Trophoblast cell (in vitro differentiated cells and primary cell): ENCODE measurements at regions not wholly inside any gene's neighbourhood (a gene's known extent, or its start where the extent isn't known, plus 50 kb on each side); places are given as distances from the start of the nearest gene placed in this dataset.

Experiments used
- DNase-seq, 2 donors: peaks; one replicate each; pipeline ENCODE4 v3.0.0-alpha.2; 2016
- H2AFZ ChIP-seq: 2 replicates; pipeline ENCODE4 v1.6.1; 2013; ENCODE audit warnings: low read length, moderate library complexity, mild to moderate bottlenecking; ENCODE audit not compliant: insufficient read depth, poor library complexity
- H2AK5ac ChIP-seq: 2 replicates; pipeline ENCODE4 v1.6.1; 2013; ENCODE audit warnings: mild to moderate bottlenecking, low read length
- H2BK120ac ChIP-seq: 2 replicates; pipeline ENCODE4 v1.6.1; 2013; ENCODE audit warnings: low read length, mild to moderate bottlenecking, moderate library complexity; ENCODE audit not compliant: insufficient read depth, poor library complexity
- H2BK12ac ChIP-seq: 2 replicates; pipeline ENCODE4 v1.6.1; 2013; ENCODE audit warnings: mild to moderate bottlenecking, low read length, moderate library complexity
- H2BK5ac ChIP-seq: 2 replicates; pipeline ENCODE4 v1.6.1; 2013; ENCODE audit warnings: low read length, low read depth, moderate library complexity, mild to moderate bottlenecking; ENCODE audit not compliant: poor library complexity
- H3K14ac ChIP-seq: 2 replicates; pipeline ENCODE4 v1.6.1; 2013; ENCODE audit warnings: mild to moderate bottlenecking, low read length
- H3K18ac ChIP-seq: 2 replicates; pipeline ENCODE4 v1.6.1; 2013; ENCODE audit warnings: mild to moderate bottlenecking, low read length
- H3K23ac ChIP-seq: 2 replicates; pipeline ENCODE4 v1.6.1; 2013; ENCODE audit warnings: low read length
- H3K27ac ChIP-seq: 2 replicates; pipeline ENCODE4 v1.5.1; 2013; ENCODE audit warnings: low read depth, mild to moderate bottlenecking, inconsistent platforms, low read length, moderate library complexity
- H3K27me3 ChIP-seq: 2 replicates; pipeline ENCODE4 v1.6.1; 2013; ENCODE audit warnings: inconsistent platforms, mild to moderate bottlenecking, low read length, moderate library complexity; ENCODE audit not compliant: insufficient read depth
- H3K36me3 ChIP-seq, 2 experiments: 1 replicate in 1 of 2; 2 replicates in 1 of 2; pipeline ENCODE4 v1.6.1; 2013; ENCODE audit warnings: low read length in 2 of 2, mild to moderate bottlenecking in 2 of 2, moderate library complexity in 1 of 2; ENCODE audit not compliant: insufficient read depth in 2 of 2, control insufficient read depth in 1 of 2
- H3K4ac ChIP-seq: 2 replicates; pipeline ENCODE4 v1.6.1; 2013; ENCODE audit warnings: low read depth, mild to moderate bottlenecking, low read length, moderate library complexity
- H3K4me1 ChIP-seq, 2 experiments: 1 replicate in 1 of 2; 2 replicates in 1 of 2; pipeline ENCODE4 v1.6.1; 2013; ENCODE audit warnings: low read length in 2 of 2, mild to moderate bottlenecking in 2 of 2, moderate library complexity in 1 of 2; ENCODE audit not compliant: insufficient read depth in 2 of 2, control insufficient read depth in 1 of 2
- H3K4me2 ChIP-seq: 2 replicates; pipeline ENCODE4 v1.6.1; 2013; ENCODE audit warnings: inconsistent platforms, mild to moderate bottlenecking, low read length, moderate library complexity
- H3K4me3 ChIP-seq: 2 replicates; pipeline ENCODE4 v1.5.1; 2013; ENCODE audit warnings: mild to moderate bottlenecking, low read depth, low read length, inconsistent platforms
- H3K79me1 ChIP-seq: one replicate; pipeline ENCODE4 v1.6.1; 2013; ENCODE audit warnings: low read length
- H3K79me2 ChIP-seq: 2 replicates; pipeline ENCODE4 v1.6.1; 2013; ENCODE audit warnings: low read length, mild to moderate bottlenecking; ENCODE audit not compliant: control insufficient read depth, insufficient read depth, poor library complexity
- H3K9ac ChIP-seq: 2 replicates; pipeline ENCODE4 v1.6.1; 2013; ENCODE audit warnings: mild to moderate bottlenecking, low read length
- H3K9me3 ChIP-seq: 2 replicates; pipeline ENCODE4 v1.6.1; 2013; ENCODE audit warnings: low read depth, mild to moderate bottlenecking, control low read depth, inconsistent platforms, low read length; ENCODE audit not compliant: insufficient read depth
- H4K12ac ChIP-seq: 2 replicates; pipeline ENCODE4 v1.6.1; 2013; ENCODE audit warnings: low read depth, mild to moderate bottlenecking, low read length, moderate library complexity
- H4K8ac ChIP-seq: 2 replicates; pipeline ENCODE4 v1.6.1; 2013; ENCODE audit warnings: low read depth, mild to moderate bottlenecking, low read length, moderate library complexity
- H4K91ac ChIP-seq: one replicate; pipeline ENCODE4 v1.6.1; 2013; ENCODE audit warnings: low read depth, mild to moderate bottlenecking, low read length, moderate library complexity
- WGBS: extraction: QIAGEN DNeasy Blood & Tissue Kit; methylation state at CpG from one replicate; pipeline ENCODE4 v1.1.7; 2013; ENCODE audit warnings: missing lambda C conversion rate; ENCODE audit not compliant: insufficient read length, insufficient coverage; ENCODE audit errors: extremely low coverage; 5-methylcytosine and 5-hydroxymethylcytosine counted together

- no CpG with 5 or more reads among the region's 3 CpGs for WGBS
These were observed 604.9 kb upstream of the ADARB2 start for GRCh38 chr10:2342206-2342605.

DNA sequence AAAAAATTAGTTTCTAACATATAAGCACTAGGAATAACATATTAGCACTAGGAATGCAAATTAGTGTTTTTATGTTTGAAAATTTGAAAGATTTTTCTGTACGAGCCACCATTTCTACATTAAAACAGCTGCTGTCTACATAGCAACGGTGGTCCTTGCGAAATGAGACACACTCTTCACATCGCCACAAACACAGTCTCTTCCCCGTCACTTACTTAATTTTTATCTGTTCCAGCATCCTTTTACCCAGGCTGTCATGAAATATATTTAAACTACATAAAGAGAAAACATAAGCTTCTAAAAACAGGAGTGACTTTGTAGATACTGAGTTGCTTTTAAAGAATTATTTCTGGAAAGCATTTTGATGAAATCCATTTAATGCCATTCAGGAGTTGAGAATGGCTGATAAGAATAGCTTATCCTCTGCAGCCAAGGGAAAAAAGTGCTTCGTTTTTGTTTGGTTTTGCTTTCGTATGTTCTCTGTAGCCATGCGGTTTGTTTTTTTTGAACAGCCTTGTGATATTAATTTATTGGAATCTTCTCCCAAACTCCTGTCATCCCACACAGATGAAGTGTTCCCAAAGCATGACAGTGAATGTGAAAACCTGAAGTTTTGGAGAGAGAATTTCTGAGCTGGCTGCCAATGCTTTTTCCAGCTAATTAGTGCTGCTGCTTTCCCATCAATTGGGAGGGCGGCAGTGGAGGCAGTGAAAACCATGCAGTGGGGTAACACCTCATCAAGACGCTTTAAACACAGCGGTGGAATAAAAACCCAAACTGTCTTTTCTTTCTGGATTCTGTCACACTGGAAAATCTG is 603.7 kb upstream of the ADARB2 start:
- H3K79me2 ChIP-seq, result no peaks in the 10 kb centered on the region
- no peak for DNase-seq
- H2AK5ac ChIP-seq, result no peak overlapping the region
- no peak overlapping the region for H2BK120ac ChIP-seq
- H2BK5ac ChIP-seq, result no peak overlapping the region
- H3K4me3 ChIP-seq, result no peak overlapping the region
- H4K91ac ChIP-seq, result no peak overlapping the region
- H3K14ac ChIP-seq, result no peak overlapping the region
- H2BK12ac ChIP-seq, result no peak overlapping the region
- no peaks in the 10 kb centered on the region for H3K4me1 ChIP-seq
- no peak overlapping the region for H3K4ac ChIP-seq
- no peaks in the 10 kb centered on the region for H3K9me3 ChIP-seq
- no peak overlapping the region for H3K18ac ChIP-seq
- no peak overlapping the region for H4K12ac ChIP-seq
- no peak overlapping the region for H4K8ac ChIP-seq
- H3K27ac ChIP-seq, result no peak overlapping the region
- H3K23ac ChIP-seq, result no peak overlapping the region
- no peak overlapping the region for H3K9ac ChIP-seq
- no peak overlapping the region for H3K4me2 ChIP-seq
- no peaks in the 10 kb centered on the region for H3K79me1 ChIP-seq
- no peaks in the 10 kb centered on the region for H3K27me3 ChIP-seq
- H3K36me3 ChIP-seq, result no peaks in the 10 kb centered on the region
- WGBS, result no CpG with 5 or more reads among the region's 11 CpGs
- H2AFZ ChIP-seq, result no peak overlapping the region

More at GRCh38 chr10:2342206-2342605, 604.9 kb upstream of the ADARB2 start:
- Histone ChIP-seq H3K79me2 (no peaks in the 10 kb centered on the region), H3K23ac (no peak overlapping the region), H3K4ac (no peak overlapping the region), H3K79me1 (no peaks in the 10 kb centered on the region), H4K8ac (no peak overlapping the region), H3K14ac (no peak overlapping the region), H3K27me3 (no peaks in the 10 kb centered on the region), H2AK5ac (no peak overlapping the region), H2BK12ac (no peak overlapping the region), H3K36me3 (no peaks in the 10 kb centered on the region), H3K4me2 (no peak overlapping the region), H3K4me1 (no peaks in the 10 kb centered on the region), H3K27ac (no peak overlapping the region), H3K18ac (no peak overlapping the region), H2AFZ (no peak overlapping the region), H4K91ac (no peak overlapping the region), H2BK5ac (no peak overlapping the region), H3K4me3 (no peak overlapping the region), H2BK120ac (no peak overlapping the region), H3K9ac (no peak overlapping the region), H3K9me3 (no peaks in the 10 kb centered on the region), H4K12ac (no peak overlapping the region)
- no peak for DNase-seq

GRCh38 chr10:2335626-2336025 is 598.3 kb upstream of the ADARB2 start:
- no peak overlapping the region for H2BK120ac ChIP-seq
- H3K79me2 ChIP-seq, result no peaks in the 10 kb centered on the region
- whole genome bisulfite sequencing, result no CpG with 5 or more reads among the region's 7 CpGs
- H3K79me1 ChIP-seq, result no peaks in the 10 kb centered on the region
- no peak overlapping the region for H2AK5ac ChIP-seq
- H3K14ac ChIP-seq, result no peak overlapping the region
- no peaks in the 10 kb centered on the region for H3K27me3 ChIP-seq
- no peak overlapping the region for H2BK5ac ChIP-seq
- H3K27ac ChIP-seq, result no peak overlapping the region
- no peak overlapping the region for H3K23ac ChIP-seq
- no peaks in the 10 kb centered on the region for H3K4me1 ChIP-seq
- DNase-seq, result no peak
- no peaks in the 10 kb centered on the region for H3K36me3 ChIP-seq
- no peak overlapping the region for H3K18ac ChIP-seq
- H3K9ac ChIP-seq, result no peak overlapping the region
- no peak overlapping the region for H4K91ac ChIP-seq
- no peak overlapping the region for H3K4me3 ChIP-seq
- no peaks in the 10 kb centered on the region for H3K9me3 ChIP-seq
- H3K4ac ChIP-seq, result no peak overlapping the region
- H4K12ac ChIP-seq, result no peak overlapping the region
- H2BK12ac ChIP-seq, result no peak overlapping the region
- H3K4me2 ChIP-seq, result no peak overlapping the region
- no peak overlapping the region for H4K8ac ChIP-seq
- no peak overlapping the region for H2AFZ ChIP-seq

DNA sequence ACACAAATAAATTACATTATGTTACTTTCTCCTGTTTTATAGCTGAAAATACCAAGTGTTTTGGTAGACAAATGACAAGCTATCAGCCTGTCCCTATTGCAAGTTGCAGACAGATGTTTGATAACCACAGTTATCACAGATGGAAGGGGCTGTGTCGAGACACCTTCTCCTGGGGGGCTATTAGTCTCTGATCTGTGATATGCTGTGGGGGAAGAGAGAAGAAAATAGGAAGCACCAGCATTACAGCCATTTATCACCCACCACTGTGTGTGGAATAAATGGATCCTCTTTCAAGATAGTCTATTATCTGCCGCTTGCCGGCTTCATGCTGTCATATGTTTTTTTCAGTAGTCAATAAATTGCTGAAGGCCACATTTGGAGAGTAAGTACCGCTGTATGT is 597.2 kb upstream of the ADARB2 start:
- H4K91ac ChIP-seq, result no peak overlapping the region
- H3K36me3 ChIP-seq, result no peaks in the 10 kb centered on the region
- no peaks in the 10 kb centered on the region for H3K79me2 ChIP-seq
- H3K27me3 ChIP-seq, result no peaks in the 10 kb centered on the region
- H2BK12ac ChIP-seq, result no peak overlapping the region
- H3K9ac ChIP-seq, result no peak overlapping the region
- no peak overlapping the region for H4K8ac ChIP-seq
- H3K79me1 ChIP-seq, result no peaks in the 10 kb centered on the region
- H3K4me2 ChIP-seq, result no peak overlapping the region
- no peaks in the 10 kb centered on the region for H3K4me1 ChIP-seq
- H3K9me3 ChIP-seq, result no peaks in the 10 kb centered on the region
- H2BK5ac ChIP-seq, result no peak overlapping the region
- H3K4ac ChIP-seq, result no peak overlapping the region
- H2AK5ac ChIP-seq, result no peak overlapping the region
- no peak overlapping the region for H3K14ac ChIP-seq
- no peak overlapping the region for H2AFZ ChIP-seq
- no peak overlapping the region for H3K23ac ChIP-seq
- H3K18ac ChIP-seq, result no peak overlapping the region
- no peak for DNase-seq
- no CpG with 5 or more reads among the region's 4 CpGs for WGBS
- no peak overlapping the region for H3K4me3 ChIP-seq
- no peak overlapping the region for H2BK120ac ChIP-seq
- no peak overlapping the region for H3K27ac ChIP-seq
- no peak overlapping the region for H4K12ac ChIP-seq
